Activated naive CD4-positive, alpha-beta T cell (primary cell): ENCODE measurements at regions not wholly inside any gene's neighbourhood (a gene's known extent, or its start where the extent isn't known, plus 50 kb on each side); places are given as distances from the start of the nearest gene placed in this dataset.

Source experiments
- DNase-seq, 4 experiments: peaks; one replicate each; lab custom pipeline; 2025; lab: John Stamatoyannopoulos, UW

GRCh38 chr7:67422601-67423000, 426.0 kb downstream of the TYW1 start:
- no peak for DNase-seq

GRCh38 chr7:67423065-67423464, 426.4 kb downstream of the TYW1 start:
- no peak for DNase-seq

- DNase-seq: no peak
Measured at GRCh38 chr7:67426654-67427053, 430.0 kb downstream of the TYW1 start.

GRCh38 chr7:67429735-67430134, 433.1 kb downstream of the TYW1 start:
- DNase-seq: no peak

- DNase-seq: no peak
Measured at GRCh38 chr7:67432536-67433234, 436.1 kb downstream of the TYW1 start.

GRCh38 chr7:67435894-67436535, 439.4 kb downstream of the TYW1 start:
- no peak for DNase-seq

DNA sequence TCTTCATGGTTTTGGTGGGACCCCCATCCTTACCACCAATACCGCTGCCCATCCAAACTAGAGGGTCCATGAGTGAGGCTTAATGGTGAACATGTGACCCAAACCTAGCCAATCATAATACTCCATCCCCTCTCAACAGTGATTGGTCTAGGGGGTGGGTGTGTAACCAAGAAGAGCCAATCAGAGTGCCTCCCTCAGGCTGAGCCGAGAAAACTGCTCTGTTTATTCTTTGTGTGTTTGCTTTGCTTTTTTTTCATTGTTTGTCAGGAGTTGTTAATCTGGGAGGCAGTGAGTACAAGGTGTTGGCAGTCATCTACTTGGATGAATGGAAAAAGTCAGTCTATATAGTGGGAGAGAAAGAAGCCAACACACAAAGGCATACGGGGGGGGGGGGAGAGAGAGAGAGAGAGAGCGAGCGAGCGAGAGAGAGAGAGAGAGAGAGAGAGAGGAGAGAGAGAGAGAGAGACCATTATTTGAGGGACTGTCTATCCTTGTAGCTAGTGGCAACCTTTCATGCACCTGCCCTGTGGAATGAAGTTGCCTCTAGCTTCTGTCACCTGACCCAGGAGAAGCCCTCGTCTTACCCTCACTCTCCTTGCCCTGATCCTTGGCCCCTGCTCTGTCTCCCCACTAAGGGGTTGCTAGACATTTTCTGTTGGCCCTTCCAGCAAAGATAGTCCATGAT, 441.7 kb downstream of the TYW1 start:
- DNase-seq: no peak

GRCh38 chr7:67438913-67439505, 442.4 kb downstream of the TYW1 start:
- no peak for DNase-seq

DNA sequence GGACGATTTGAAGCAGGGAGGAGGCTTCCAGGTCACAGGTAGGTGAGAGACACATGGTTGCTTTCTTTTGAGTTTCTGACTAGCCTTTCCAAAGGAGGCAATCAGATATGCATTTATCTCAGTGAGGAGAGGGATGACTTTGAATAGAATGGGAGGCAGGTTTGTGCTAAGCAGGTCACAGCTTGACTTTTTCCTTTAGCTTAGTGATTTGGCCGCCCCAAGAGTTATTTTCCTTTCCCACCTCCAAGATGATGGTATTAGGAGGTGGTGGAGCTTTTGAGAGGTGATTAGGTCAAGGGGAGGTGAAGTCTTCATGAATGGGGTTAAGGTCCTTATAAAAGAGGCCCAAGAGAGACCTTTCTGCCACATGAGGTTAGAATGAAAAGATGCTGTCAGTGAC, 443.7 kb downstream of the TYW1 start:
- DNase-seq: no peak

DNA sequence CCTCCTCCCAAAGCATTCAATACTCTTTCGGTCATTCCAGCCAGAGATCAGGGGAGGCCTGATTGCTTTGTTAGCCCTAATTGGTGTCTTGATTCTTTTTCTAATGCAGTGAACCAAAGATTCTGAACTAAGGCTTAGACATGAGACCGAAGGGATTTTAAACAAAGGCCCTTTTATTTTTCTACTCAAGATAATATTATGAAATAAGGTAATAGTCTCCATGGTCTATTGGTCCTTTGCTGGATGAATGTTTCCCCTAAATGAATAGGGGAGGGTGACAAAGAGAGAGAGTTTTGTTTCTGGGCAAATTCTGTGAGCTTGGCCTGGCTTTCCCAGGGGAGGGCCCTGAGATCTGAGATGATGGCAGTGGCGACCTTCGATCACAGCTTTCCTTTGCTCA, 449.1 kb downstream of the TYW1 start:
- DNase-seq: no peak

DNA sequence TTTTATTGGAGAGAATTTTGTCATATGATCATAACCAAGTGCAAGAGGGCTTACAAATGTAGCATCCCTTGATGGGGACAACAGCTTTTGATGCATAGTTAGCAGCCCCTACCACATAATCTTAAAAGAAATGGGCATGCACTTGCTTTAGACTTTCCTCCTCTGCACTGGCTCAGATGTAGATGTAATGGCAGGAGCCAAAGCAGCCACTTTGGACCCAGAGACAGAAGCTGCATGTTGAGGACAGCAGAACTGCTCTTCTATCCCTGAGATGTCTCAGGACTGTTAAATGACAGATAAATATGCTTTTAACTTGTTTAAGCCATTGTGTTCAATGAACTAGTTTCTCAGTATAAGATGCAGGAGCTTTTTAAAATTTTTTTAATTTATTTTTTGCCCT, 450.7 kb downstream of the TYW1 start:
- DNase-seq: no peak

DNA sequence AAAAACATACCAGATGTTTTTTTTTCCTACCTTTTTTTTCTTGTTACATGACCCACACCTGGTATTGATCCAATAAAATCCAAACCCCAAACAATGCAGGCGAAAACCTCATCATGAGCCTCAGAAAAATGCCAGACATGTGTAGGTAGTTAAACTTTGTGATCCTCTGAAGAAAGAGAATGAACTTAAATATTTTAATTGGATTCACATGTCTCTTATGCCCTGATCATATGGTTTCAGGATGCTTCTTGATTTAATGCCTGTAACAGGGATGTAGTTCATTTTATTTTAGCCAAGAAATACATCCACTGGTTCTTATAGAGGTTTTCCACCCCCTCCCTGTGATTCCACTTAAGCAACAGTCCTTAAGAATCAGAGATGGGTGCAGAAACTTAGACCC, 451.6 kb downstream of the TYW1 start:
- DNase-seq: no peak

- DNase-seq: no peak
Measured at GRCh38 chr7:67450171-67450570, 453.5 kb downstream of the TYW1 start.

DNA sequence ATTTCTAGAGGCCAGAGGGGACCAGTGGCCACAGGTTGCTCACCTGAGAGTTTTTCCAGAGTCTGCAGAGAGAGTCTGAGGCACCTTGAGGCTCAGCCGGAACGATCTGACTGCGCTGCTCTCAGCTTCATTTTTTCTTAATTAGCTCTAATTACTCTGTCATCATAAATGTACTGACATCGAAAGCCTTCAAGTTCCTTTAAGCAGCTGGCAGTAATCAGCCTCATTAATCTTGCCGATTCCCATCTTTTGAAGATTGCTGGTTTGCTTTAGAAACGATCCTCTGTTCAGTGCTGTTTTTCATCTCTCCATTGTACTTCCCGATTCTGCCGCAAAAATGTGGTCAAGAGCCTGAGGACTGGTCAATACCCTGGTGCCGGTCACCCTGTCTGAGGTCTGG, 454.7 kb downstream of the TYW1 start:
- no peak for DNase-seq

- no peak for DNase-seq
Measured at GRCh38 chr7:67452516-67453026, 455.9 kb downstream of the TYW1 start.

DNA sequence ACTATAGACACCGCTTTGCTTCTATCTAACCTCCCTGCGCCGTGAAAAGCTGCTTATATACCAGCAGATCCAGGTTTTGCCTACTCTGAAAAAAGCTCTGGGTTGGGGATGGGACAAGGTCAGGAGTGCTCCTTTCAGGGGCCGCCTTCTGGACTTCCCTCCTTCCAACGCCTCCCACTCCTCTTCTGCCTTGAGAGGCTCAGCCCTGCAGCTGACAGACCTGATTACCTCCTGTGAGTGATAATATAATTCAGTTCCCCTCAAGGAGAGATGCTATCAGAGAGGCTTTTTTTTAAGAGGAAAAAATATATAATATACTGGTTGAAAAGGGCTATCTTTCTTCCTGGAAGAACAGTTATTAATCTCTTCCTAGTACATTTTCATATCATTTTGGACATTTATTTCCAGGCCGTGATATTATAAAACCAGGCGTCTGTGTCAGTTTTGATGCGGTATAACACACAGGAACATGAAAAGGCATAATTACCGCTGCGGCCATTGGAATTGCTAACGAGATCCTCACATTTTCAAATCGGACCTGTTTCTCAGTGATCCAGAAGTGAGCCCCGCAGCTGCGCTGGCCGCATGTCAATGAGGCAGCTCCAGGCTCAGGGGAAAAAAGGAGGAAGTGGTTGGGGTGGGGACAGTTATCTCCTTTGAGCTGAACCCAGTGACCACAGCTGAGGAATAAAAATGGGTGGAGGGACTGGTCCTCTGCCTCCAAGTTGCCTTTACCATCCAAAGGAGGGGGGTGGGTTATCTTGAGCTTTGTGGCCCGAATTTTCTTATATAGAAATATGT, 457.1 kb downstream of the TYW1 start:
- no peak for DNase-seq

DNA sequence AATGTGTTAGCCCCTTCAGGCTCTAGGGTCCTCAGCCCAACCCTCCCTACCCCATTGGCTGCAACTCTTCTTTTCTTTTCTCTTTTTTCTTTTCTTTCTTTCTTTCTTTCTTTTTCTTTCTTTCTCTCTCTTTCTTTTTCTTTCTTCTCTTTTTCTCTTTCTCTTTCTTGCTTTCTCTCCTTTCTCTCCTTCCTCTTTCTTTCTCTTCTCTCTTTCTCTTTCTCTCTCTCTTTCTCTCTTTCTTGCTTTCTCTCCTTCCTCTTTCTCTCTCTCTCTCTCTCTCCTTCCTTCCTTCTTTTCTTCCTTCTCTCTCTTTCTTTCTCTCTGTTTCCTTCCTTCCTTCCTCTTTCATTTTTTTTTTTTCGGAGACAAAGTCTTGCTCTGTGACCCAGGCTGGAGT, 458.9 kb downstream of the TYW1 start:
- no peak for DNase-seq

GRCh38 chr7:67462781-67463191, 466.2 kb downstream of the TYW1 start:
- DNase-seq: no peak

DNA sequence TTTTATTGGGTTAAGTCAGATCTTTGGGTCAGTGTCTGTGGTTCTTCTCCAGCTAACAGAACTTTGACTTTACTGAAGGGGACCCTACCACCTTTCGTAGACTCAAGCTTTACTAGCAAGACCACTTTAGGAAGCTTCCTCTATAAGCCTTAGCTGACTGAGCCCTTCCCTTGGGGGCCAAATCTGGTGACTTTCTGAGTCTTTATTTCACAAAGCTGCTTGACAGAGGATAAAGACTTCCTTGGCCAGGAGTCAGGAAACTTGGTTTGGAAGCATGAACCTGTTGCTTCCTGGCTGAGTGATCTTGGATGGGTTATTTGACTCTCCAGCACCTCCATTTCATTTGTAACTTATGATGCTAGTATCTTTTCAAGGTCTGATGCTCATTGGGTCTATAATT, 466.7 kb downstream of the TYW1 start:
- no peak for DNase-seq

GRCh38 chr7:67463983-67464382, 467.4 kb downstream of the TYW1 start:
- DNase-seq: no peak

GRCh38 chr7:67466109-67466508, 469.5 kb downstream of the TYW1 start:
- no peak for DNase-seq

DNA sequence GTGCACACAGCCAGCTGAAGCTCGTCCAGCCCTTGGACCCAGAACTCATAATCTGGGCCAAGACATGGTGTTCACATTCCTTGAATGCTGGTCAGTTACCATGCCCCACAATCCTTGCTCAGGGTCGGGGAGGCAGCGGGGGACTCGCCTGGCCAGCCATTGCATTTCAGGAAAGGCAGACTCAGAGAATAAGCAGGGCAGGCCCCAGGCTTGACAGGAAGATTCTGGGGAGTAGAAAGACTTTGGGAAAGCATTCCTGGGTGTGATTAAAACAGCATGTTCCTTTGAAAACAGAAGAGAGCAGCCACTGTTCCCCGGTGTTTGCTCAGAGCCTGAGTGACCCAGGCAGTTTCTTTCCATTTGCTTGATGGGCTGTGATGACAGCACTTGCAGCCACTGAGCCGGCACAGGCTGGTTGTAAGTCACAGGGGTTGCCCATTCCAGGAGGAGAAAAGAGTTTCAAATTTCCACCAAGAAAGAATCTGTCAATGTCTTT, 473.7 kb downstream of the TYW1 start:
- no peak for DNase-seq
